ENCODE measurements at regions not wholly inside any gene's neighbourhood (a gene's known extent, or its start where the extent isn't known, plus 50 kb on each side); places are given as distances from the start of the nearest gene placed in this dataset.

GRCh38 chr1:115501476-115501875 is 140.3 kb upstream of the VANGL1 start:
- Histone ChIP-seq H3K4me2 (ENCODE audit: low read depth, low read length) (no peak overlapping the region), H3K9me3 (ENCODE audit: low read length) (no peaks in the 10 kb centered on the region), H3K27ac (ENCODE audit: extremely low read length, insufficient read depth, low read length) (no peak overlapping the region), H3K36me3 (replicated peaks in 1 of 2; ENCODE audit: control insufficient read depth in 1 of 2, insufficient read depth in 2 of 2, low read length in 2 of 2) (no peaks in the 10 kb centered on the region), H3K4me1 (ENCODE audit: insufficient read depth, low read length) (no peaks in the 10 kb centered on the region), H3K27me3 (ENCODE audit: control insufficient read depth in 1 of 2, insufficient read depth in 2 of 2, low read length in 2 of 2) (no peaks in the 10 kb centered on the region; a peak in 2 of 5 replicates), H2AFZ (ENCODE audit: low read length) (no peak overlapping the region), H4K20me1 (ENCODE audit: insufficient read depth, low read length) (no peaks in the 10 kb centered on the region), H3K9ac (ENCODE audit: insufficient read depth, low read depth, low read length) (no peak overlapping the region), H3K79me2 (ENCODE audit: insufficient read depth, low read length) (no peaks in the 10 kb centered on the region), H3K4me3 (replicated peaks in 1 of 3; ENCODE audit: insufficient read depth in 1 of 3, low read depth in 2 of 3, low read length in 3 of 3) (no peak overlapping the region)
- TF ChIP-seq HDAC1 (CRISPR knock-in tag; IDR thresholded peaks at IDR 0.05) = no peak
- DNase-seq (ENCODE audit: low spot score) (no peak), ATAC-seq (no peak), FAIRE-seq (no peak)
- intact Hi-C loops (cut with micrococcal nuclease; ENCODE audit: unreplicated experiment) = no loop called here
- ChIA-PET POLR2A (no interaction called here), CTCF (ENCODE audit: low intra/inter-chr PET ratio, low total read pairs) (no interaction called here)
- BruUV-seq (replicated peaks) = no TSS peak
- in situ Hi-C loops (cut with HindIII; ENCODE audit: extremely low pct_ligation_motif_present, low pct_unique_long_range_greater_than_20kb) = no loop called here
- 0% methylated on average over 1 of the region's 1 CpG for WGBS (ENCODE audit: low lambda C conversion rate)

- H2AFZ ChIP-seq (ENCODE audit: low read length) = no peak overlapping the region
- no peak for FAIRE-seq
- POLR2A ChIA-PET = no interaction called here
- DNase-seq (ENCODE audit: low spot score) = no peak
- H3K36me3 ChIP-seq (replicated peaks in 1 of 2; ENCODE audit: control insufficient read depth in 1 of 2, insufficient read depth in 2 of 2, low read length in 2 of 2) = no peaks in the 10 kb centered on the region
- intact Hi-C loops (cut with micrococcal nuclease; ENCODE audit: unreplicated experiment) (no loop called here), in situ Hi-C loops (cut with HindIII; ENCODE audit: extremely low pct_ligation_motif_present, low pct_unique_long_range_greater_than_20kb) (no loop called here)
- no peaks in the 10 kb centered on the region for H3K4me1 ChIP-seq (ENCODE audit: insufficient read depth, low read length)
- WGBS (ENCODE audit: low lambda C conversion rate) = 0% methylated on average over 2 of the region's 2 CpGs
- H3K9ac ChIP-seq (ENCODE audit: insufficient read depth, low read depth, low read length) = no peak overlapping the region
- H3K79me2 ChIP-seq (ENCODE audit: insufficient read depth, low read length) = no peaks in the 10 kb centered on the region
- H3K27me3 ChIP-seq (ENCODE audit: control insufficient read depth in 1 of 2, insufficient read depth in 2 of 2, low read length in 2 of 2) = no peaks in the 10 kb centered on the region; a peak in 1 of 5 replicates
- H3K4me3 ChIP-seq (replicated peaks in 1 of 3; ENCODE audit: insufficient read depth in 1 of 3, low read depth in 2 of 3, low read length in 3 of 3) = no peak overlapping the region
- H3K9me3 ChIP-seq (ENCODE audit: low read length) = no peaks in the 10 kb centered on the region
- no peak overlapping the region for H3K4me2 ChIP-seq (ENCODE audit: low read depth, low read length)
- no peak for ATAC-seq
- H4K20me1 ChIP-seq (ENCODE audit: insufficient read depth, low read length) = no peaks in the 10 kb centered on the region
- CTCF ChIA-PET (ENCODE audit: low intra/inter-chr PET ratio, low total read pairs) = no interaction called here
- no peak overlapping the region for H3K27ac ChIP-seq (ENCODE audit: extremely low read length, insufficient read depth, low read length)
- no TSS peak for BruUV-seq (replicated peaks)
- TF ChIP-seq SIN3A (IDR thresholded peaks at IDR 0.05; ENCODE audit: borderline replicate concordance, low read depth, low read length) = no peak
- TF ChIP-seq ZSCAN21 (CRISPR knock-in tag; IDR thresholded peaks at IDR 0.05; ENCODE audit: borderline replicate concordance) = no peak
- no peak for TF ChIP-seq ZNF281 (CRISPR knock-in tag; IDR thresholded peaks at IDR 0.05; ENCODE audit: borderline replicate concordance)
- TF ChIP-seq BRF2 (CRISPR knock-in tag; IDR thresholded peaks at IDR 0.05) = no peak
- no peak for TF ChIP-seq ZNF142 (CRISPR knock-in tag; IDR thresholded peaks at IDR 0.05)
- TF ChIP-seq CHD2 (IDR thresholded peaks at IDR 0.05; ENCODE audit: low read depth, low read length) = no peak
- no peak for TF ChIP-seq ZNF740 (CRISPR knock-in tag; IDR thresholded peaks at IDR 0.05)
Observed at GRCh38 chr1:115499253-115499652, 142.5 kb upstream of the VANGL1 start.

All from HepG2 (cell line).